ENCODE measurements at regions not wholly inside any gene's neighbourhood (a gene's known extent, or its start where the extent isn't known, plus 50 kb on each side); places are given as distances from the start of the nearest gene placed in this dataset.

DNA sequence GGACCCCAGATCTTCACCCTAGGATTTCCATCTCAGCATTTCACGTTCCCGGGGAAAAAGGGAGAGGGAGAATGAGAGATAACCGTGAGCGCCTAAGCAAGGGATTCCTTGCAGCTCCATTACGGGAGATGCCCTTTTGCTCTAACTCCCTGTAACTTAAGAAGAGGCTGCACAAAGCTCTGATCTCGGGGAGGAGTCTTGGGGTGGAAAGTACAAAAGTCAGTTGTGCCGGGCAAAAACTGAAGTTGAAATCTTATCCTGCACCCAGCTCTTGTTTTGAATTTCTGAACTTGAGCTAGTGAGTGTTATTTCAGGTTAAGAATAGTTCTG is 256.4 kb upstream of the SOX21 start:
- Mint-ChIP-seq H3K9me3 (no peaks in the 10 kb centered on the region), H3K27ac (no peak overlapping the region), H3K36me3 (peaks cover 0 to 5% of the 10 kb centered on the region in 2 donors)
- no peak for ATAC-seq
- DNase-seq (ENCODE audit: low spot score in 2 of 2), result no peak

DNA sequence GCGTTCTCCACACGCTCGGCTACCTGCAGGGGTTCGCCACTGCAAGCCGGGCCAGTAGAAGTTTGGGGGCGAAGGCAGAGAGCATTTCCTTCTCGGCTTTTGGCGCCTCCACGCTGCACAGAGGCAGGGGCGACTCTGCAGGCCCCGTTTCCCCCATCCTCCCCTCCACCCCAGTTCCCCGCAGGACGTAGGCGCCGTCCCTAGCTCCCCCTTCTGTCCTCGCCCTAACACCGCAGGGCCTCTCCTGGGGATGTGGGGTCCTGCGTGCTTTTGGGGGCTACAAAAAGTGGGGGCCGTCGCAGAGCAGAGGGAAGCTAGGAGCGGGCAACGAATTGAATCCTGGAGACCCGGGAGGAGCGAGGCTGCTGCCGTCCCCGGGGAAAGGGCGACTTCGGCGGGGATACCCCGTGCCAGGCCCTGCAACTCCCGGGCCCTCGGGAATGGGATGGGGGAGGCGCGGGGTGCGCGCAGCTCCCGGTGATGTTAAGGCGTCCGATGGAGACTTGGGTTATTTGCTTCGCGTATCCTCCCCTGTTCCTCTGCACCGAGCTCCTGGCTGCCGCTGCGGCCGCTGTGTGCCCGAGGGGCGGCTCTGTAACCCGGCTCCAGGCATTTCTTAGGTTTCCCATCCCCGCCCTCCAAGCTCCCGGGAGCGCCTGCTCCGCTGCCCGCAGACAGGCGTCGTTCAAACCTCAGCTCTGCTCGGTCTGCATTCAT is 255.9 kb upstream of the SOX21 start:
- no peak overlapping the region for H3K27ac Mint-ChIP-seq
- H3K36me3 Mint-ChIP-seq, result peaks cover 0 to 5% of the 10 kb centered on the region in 2 donors
- DNase-seq (ENCODE audit: low spot score in 2 of 2), result no peak
- peak; percentile 40 to 55 for ATAC-seq
- H3K9me3 Mint-ChIP-seq, result no peaks in the 10 kb centered on the region

- DNase-seq (ENCODE audit: low spot score in 2 of 2) (peak in 1 of 2 donors; percentile 50), ATAC-seq (peak; percentile 70 to 95)
- Mint-ChIP-seq H3K27ac (no peak overlapping the region), H3K36me3 (peaks cover 0 to 5% of the 10 kb centered on the region in 2 donors), H3K9me3 (no peaks in the 10 kb centered on the region)
These were observed 255.1 kb upstream of the SOX21 start for GRCh38 chr13:94967183-94968039.

DNA sequence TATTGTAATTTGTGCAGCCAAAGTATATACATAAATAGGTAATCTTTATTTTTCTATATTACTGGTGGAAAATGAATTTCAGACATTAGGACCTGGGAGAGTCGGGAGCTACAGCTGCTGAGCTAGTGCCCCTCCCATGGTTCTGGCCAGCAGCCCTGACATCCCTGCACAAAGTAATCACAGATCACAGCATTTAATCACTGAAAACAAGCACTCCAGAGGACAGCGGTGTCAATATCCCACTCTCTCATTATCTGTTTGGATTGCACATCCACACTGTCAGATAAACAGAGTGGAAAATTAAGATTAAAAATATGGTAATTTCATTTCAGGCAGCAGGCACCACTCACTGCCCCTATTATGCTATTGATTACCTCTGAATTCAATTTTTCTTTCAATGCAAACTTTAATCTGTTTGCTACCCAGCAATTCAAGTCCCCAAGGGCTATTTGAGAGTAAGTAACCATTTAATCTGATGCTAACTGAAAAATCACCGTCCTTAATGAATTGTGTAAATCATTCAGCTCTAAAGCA is 254.1 kb upstream of the SOX21 start:
- Mint-ChIP-seq H3K36me3 (peaks cover 0 to 5% of the 10 kb centered on the region in 2 donors), H3K9me3 (no peaks in the 10 kb centered on the region), H3K27ac (no peak overlapping the region)
- ATAC-seq, result no peak
- no peak for DNase-seq (ENCODE audit: low spot score in 2 of 2)

- Mint-ChIP-seq H3K36me3 (no peaks in the 10 kb centered on the region), H3K9me3 (no peaks in the 10 kb centered on the region), H3K27ac (no peak overlapping the region)
- ATAC-seq, result no peak
- no peak for DNase-seq (ENCODE audit: low spot score in 2 of 2)
These were observed 247.3 kb upstream of the SOX21 start for GRCh38 chr13:94959626-94960025.

DNA sequence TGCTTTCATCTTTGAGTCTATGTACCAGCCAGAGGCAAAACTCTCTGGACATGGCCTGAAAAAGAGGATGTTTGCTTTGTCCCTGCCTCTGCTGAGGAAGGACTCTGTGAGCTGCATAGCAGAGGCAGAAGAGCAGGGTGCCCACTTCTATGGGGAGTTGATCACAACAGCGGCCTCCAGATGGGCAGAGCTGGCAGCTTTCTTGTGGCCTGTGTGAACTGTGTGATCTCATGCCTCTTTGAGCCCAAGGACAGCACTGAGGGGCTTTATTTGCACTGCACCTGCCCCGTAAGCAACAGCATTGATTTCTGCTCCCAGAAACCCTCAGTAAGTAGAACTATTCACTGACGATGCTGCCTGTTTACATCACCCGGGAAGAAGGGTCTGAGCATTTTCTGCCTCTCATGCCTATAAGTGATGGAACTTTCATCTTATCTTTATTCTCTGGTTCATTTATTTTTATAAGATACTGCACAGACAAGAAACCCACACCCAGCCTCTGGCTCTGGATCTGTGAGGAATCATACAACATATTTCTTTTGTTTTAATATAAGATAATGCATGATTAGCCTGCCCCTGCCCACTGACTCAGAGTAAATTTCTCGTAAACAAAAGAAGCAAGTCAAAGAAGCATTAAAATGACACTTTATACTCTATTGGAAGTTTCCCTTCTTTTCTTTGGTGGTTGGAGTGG is 244.2 kb upstream of the SOX21 start:
- ATAC-seq (no peak), DNase-seq (ENCODE audit: low spot score in 2 of 2) (no peak)
- Mint-ChIP-seq H3K27ac (no peak overlapping the region), H3K9me3 (peaks cover 3 to 6% of the 10 kb centered on the region in 2 donors), H3K36me3 (no peaks in the 10 kb centered on the region)

- DNase-seq (ENCODE audit: low spot score in 2 of 2) (no peak), ATAC-seq (no peak)
- Mint-ChIP-seq H3K36me3 (no peaks in the 10 kb centered on the region), H3K27ac (no peak overlapping the region), H3K9me3 (peaks cover 3 to 6% of the 10 kb centered on the region in 2 donors)
These were observed 240.4 kb upstream of the SOX21 start for GRCh38 chr13:94952787-94953186.

- Mint-ChIP-seq H3K36me3 (no peaks in the 10 kb centered on the region), H3K9me3 (peaks cover 3 to 6% of the 10 kb centered on the region in 2 donors), H3K27ac (no peak overlapping the region)
- DNase-seq (ENCODE audit: low spot score in 2 of 2) (no peak), ATAC-seq (no peak)
These were observed 238.0 kb upstream of the SOX21 start for GRCh38 chr13:94950303-94950702.

GRCh38 chr13:94947965-94948371 is 235.6 kb upstream of the SOX21 start:
- DNase-seq (ENCODE audit: low spot score in 2 of 2) (no peak), ATAC-seq (no peak)
- peaks cover 3 to 4% of the 10 kb centered on the region in 2 donors for H3K9me3 Mint-ChIP-seq
- H3K27ac Mint-ChIP-seq, result no peak overlapping the region
- H3K36me3 Mint-ChIP-seq, result no peaks in the 10 kb centered on the region

DNA sequence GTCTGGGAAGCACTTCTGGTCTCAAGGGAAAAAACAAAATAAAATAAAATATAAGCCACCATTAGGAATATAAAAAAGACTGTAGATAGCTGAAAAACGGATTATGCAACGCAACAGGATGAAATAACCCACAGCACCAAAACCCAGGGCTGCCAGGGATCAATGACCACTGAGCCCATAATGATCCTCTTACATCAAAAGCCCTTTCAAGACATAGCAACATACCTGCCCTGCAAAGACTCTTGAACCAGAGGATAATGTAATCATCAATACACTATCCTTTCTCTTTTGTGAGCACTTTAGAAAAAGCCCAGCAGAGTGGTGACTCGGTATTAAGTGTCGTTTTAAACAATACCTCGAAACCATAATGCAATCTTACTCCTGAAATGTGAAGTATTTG is 235.0 kb upstream of the SOX21 start:
- Mint-ChIP-seq H3K27ac (no peak overlapping the region), H3K36me3 (no peaks in the 10 kb centered on the region), H3K9me3 (no peaks in the 10 kb centered on the region)
- ATAC-seq (no peak), DNase-seq (ENCODE audit: low spot score in 2 of 2) (no peak)

DNA sequence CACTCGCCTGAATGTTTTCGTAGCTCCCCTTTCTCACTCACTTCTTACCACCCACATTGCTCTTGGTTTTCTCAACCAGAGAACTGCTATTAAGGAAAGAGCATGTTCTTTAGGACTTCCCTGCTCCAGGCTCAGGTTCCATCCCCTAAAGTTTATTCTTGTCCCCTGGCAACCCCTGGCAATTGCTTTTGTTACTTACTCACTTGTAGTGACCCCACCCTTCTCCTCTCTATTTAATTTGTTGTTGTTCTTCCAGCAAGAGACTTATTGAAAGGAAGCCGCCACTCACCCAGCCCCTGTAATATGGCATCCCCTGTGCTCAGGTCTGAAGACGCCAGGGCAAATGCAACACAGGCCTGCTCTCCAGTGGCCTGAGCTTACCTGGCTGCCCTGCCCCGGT is 233.7 kb upstream of the SOX21 start:
- no peak for ATAC-seq
- no peaks in the 10 kb centered on the region for H3K9me3 Mint-ChIP-seq
- DNase-seq (ENCODE audit: low spot score in 2 of 2), result no peak
- H3K36me3 Mint-ChIP-seq, result no peaks in the 10 kb centered on the region
- no peak overlapping the region for H3K27ac Mint-ChIP-seq

GRCh38 chr13:94938124-94938523 is 225.8 kb upstream of the SOX21 start:
- peaks cover 6 to 7% of the 10 kb centered on the region in 2 donors for H3K9me3 Mint-ChIP-seq
- no peak for DNase-seq (ENCODE audit: low spot score in 2 of 2)
- peaks cover 0 to 7% of the 10 kb centered on the region in 2 donors for H3K36me3 Mint-ChIP-seq
- no peak for ATAC-seq
- no peak overlapping the region for H3K27ac Mint-ChIP-seq

DNA sequence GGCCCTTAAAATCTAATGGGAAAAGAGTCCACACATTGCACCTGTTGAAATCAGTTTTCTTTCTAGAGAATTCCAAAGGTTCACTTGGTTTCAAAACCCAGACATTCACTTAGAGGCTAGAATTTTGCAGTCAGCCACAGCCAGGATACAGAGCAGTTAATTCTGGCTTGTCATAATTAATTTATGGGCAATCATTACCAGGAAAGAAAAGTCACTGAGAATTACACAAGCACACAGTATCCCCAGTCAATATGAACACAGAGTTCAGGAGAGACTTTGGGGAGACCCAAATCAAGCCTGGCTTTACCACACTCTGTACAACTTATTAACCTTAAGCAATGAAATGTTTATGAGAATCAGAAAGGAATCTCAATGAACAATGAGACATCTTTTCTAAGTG is 224.3 kb upstream of the SOX21 start:
- no peak for ATAC-seq
- H3K36me3 Mint-ChIP-seq, result peaks cover 0 to 12% of the 10 kb centered on the region in 2 donors
- no peak for DNase-seq (ENCODE audit: low spot score in 2 of 2)
- H3K27ac Mint-ChIP-seq, result no peak overlapping the region
- H3K9me3 Mint-ChIP-seq, result peaks cover 11% of the 10 kb centered on the region in 2 donors

DNA sequence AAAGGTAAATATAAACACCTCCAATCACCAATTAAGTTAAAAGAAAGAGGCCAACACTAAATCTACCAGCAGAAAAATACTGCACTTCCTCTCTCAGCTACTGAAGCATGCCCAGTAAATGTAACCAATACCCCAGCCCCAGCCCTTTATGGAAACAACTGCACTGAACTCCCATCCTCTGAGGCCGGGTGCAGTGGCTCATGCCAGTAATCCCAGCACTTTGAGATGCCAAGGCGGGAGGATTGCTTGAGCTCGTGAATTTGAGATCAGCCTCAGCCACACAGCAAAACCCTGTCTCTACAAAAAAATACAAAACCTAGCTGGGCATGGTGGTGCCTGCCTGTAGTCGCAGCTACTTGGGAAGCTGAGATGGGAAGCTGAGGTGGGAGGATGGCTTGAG is 221.6 kb upstream of the SOX21 start:
- peaks cover 0 to 12% of the 10 kb centered on the region in 2 donors for H3K36me3 Mint-ChIP-seq
- no peak for DNase-seq (ENCODE audit: low spot score in 2 of 2)
- no peak overlapping the region for H3K27ac Mint-ChIP-seq
- ATAC-seq, result no peak
- H3K9me3 Mint-ChIP-seq, result peaks cover 11% of the 10 kb centered on the region in 2 donors

DNA sequence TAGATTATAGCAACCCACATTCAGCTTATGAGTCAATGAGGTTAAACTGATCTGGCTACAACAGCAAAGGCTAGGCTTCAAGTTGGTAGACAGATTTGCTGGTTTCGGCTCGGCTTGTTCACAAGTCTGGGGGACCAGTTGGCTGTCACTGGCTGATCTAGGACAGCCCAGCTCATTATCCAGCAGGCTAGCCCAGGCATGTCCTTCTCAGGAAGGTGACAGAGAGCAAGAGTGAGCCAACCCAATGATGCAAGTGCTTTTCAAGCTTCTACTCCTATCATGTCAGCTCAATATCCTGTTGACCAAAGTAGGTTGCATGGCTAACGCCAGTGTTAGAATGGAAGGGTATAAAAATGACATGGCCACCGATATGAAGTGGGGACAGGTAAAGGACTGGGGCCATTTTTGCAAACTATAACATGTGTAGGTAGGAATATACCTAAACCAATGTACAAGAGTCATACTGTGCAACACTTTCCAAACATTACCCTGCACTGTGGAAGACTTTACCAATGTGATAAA is 220.9 kb upstream of the SOX21 start:
- no peak overlapping the region for H3K27ac Mint-ChIP-seq
- H3K36me3 Mint-ChIP-seq, result peaks cover 0 to 12% of the 10 kb centered on the region in 2 donors
- H3K9me3 Mint-ChIP-seq, result peaks cover 11% of the 10 kb centered on the region in 2 donors
- peak in 1 of 2 donors; percentile 59 for ATAC-seq
- no peak for DNase-seq (ENCODE audit: low spot score in 2 of 2)

GRCh38 chr13:94928127-94928775 is 215.9 kb upstream of the SOX21 start:
- peaks cover 0 to 6% of the 10 kb centered on the region in 2 donors for H3K36me3 Mint-ChIP-seq
- peaks cover 4 to 6% of the 10 kb centered on the region in 2 donors for H3K9me3 Mint-ChIP-seq
- H3K27ac Mint-ChIP-seq, result no peak overlapping the region
- ATAC-seq (no peak), DNase-seq (ENCODE audit: low spot score in 2 of 2) (no peak)

All from activated naive CD4-positive, alpha-beta T cell treated with anti-CD3 and anti-CD28 coated beads, Interleukin-2, amount 50 U/mL, for 72 hours (primary cell).